NT2/D1 (cell line): ENCODE measurements at regions not wholly inside any gene's neighbourhood (a gene's known extent, or its start where the extent isn't known, plus 50 kb on each side); places are given as distances from the start of the nearest gene placed in this dataset.

ENCODE experiments used
- SUZ12 ChIP-seq: IDR thresholded peaks from 2 replicates; pipeline ENCODE4 v1.6.1; 2011; ENCODE audit not compliant: insufficient read length, insufficient read depth; ENCODE audit errors: extremely low read depth
- YY1 ChIP-seq: IDR thresholded peaks from 2 replicates; pipeline ENCODE4 v1.6.1; 2011; ENCODE audit not compliant: insufficient read length, insufficient read depth
- ZNF274 ChIP-seq: IDR thresholded peaks from 2 replicates; pipeline ENCODE4 v1.6.1; 2011; ENCODE audit warnings: mild to moderate bottlenecking, low read depth, low read length

DNA sequence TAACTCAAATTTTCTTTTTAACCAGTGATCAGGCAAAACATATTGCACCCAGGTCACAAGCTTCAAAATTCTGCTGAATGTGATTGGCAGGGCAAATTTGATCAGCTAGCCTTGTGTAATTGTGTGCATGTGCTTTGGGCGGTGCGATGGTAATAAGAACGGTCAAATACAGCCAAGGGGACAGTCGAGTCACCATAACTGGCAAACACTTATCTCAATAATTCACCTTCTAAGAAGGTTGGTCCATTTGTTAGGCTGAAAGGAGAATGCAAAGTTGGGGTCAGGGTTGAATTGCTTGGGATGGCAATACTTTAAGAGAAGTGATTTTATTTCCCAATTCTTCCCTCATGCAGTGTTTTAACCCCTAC, 302.4 kb upstream of the PDZRN3 start:
- no peak for TF ChIP-seq ZNF274
- TF ChIP-seq YY1 = no peak
- no peak for TF ChIP-seq SUZ12
